ENCODE measurements at regions not wholly inside any gene's neighbourhood (a gene's known extent, or its start where the extent isn't known, plus 50 kb on each side); places are given as distances from the start of the nearest gene placed in this dataset.

- Histone ChIP-seq H3K9me3 (replicated peaks; ENCODE audit: control insufficient read depth, insufficient read depth, low read length) (no peaks in the 10 kb centered on the region), H3K27me3 (replicated peaks in 1 of 2; ENCODE audit: control insufficient read depth in 2 of 2, insufficient read depth in 2 of 2, low read length in 1 of 2) (no peaks in the 10 kb centered on the region), H3K9ac (ENCODE audit: control insufficient read depth, insufficient read depth, low read length) (no peak overlapping the region), H4K20me1 (ENCODE audit: control insufficient read depth, insufficient read depth) (no peaks in the 10 kb centered on the region), H3K36me3 (ENCODE audit: control insufficient read depth in 2 of 2, insufficient read depth in 2 of 2, low read length in 1 of 2) (no peaks in the 10 kb centered on the region), H2AFZ (ENCODE audit: control insufficient read depth, low read depth, low read length) (no peak overlapping the region), H3K27ac (ENCODE audit: control insufficient read depth, insufficient read depth) (no peak overlapping the region), H3K79me2 (ENCODE audit: control insufficient read depth, insufficient read depth, low read length) (no peaks in the 10 kb centered on the region), H3K4me2 (ENCODE audit: control insufficient read depth, insufficient read depth) (no peak overlapping the region), H3K4me1 (ENCODE audit: control insufficient read depth, insufficient read depth, low read length) (no peaks in the 10 kb centered on the region), H3K4me3 (no peak overlapping the region)
- in situ Hi-C loops (cut with MboI): no loop called here
- TF ChIP-seq NBN (IDR thresholded peaks at IDR 0.05) (no peak), TBL1XR1 (IDR thresholded peaks at IDR 0.05; ENCODE audit: low read depth, low read length) (no peak), EP300 (IDR thresholded peaks at IDR 0.05; ENCODE audit: borderline replicate concordance in 1 of 2, control insufficient read depth in 1 of 2, low read depth in 2 of 2, low read length in 2 of 2) (no peak), ZNF217 (IDR thresholded peaks at IDR 0.05) (no peak), CBFB (IDR thresholded peaks at IDR 0.05; ENCODE audit: low read depth) (no peak), SRF (IDR thresholded peaks at IDR 0.05; ENCODE audit: low read depth in 2 of 2, low read length in 2 of 2) (no peak), ZNF207 (IDR thresholded peaks at IDR 0.05; ENCODE audit: borderline replicate concordance) (no peak), ATF2 (IDR thresholded peaks at IDR 0.05; ENCODE audit: low read length) (no peak), KAT2A (conservative IDR thresholded peaks at IDR 0.05; ENCODE audit: control insufficient read depth, low read depth, low read length) (no peak), RB1 (IDR thresholded peaks at IDR 0.05; ENCODE audit: borderline replicate concordance) (no peak), MTA2 (IDR thresholded peaks at IDR 0.05; ENCODE audit: low read depth) (no peak), HDGF (IDR thresholded peaks at IDR 0.05) (no peak), IKZF1 (conservative IDR thresholded peaks at IDR 0.05) (no peak)
- FAIRE-seq: no peak
- WGBS (ENCODE audit: insufficient coverage, insufficient replicate concordance, low lambda C conversion rate, missing lambda C conversion rate): 25% methylated on average over 4 of the region's 4 CpGs
- BruUV-seq (replicated peaks): no TSS peak
- DNase-seq (ENCODE audit: low read depth, low spot score): no peak
- intact Hi-C loops (cut with micrococcal nuclease; ENCODE audit: unreplicated experiment): no loop called here
- POLR2A ChIA-PET: no interaction called here
- CTCF ChIA-PET: no interaction called here
- no peak for ATAC-seq
- SMC1A ChIA-PET (ENCODE audit: uncharacterized antibody, unreplicated experiment): no interaction called here
- RAD21 ChIA-PET (ENCODE audit: unreplicated experiment): no interaction called here
These were observed 445.2 kb downstream of the GPAT3 start for GRCh38 chr4:83981156-83981555.
